GM19324 (cell line): ENCODE measurements at regions not wholly inside any gene's neighbourhood (a gene's known extent, or its start where the extent isn't known, plus 50 kb on each side); places are given as distances from the start of the nearest gene placed in this dataset.
"Not testable (repeated sequence)": the region's sequence is repeated elsewhere in the genome, so short reads cannot be mapped to it uniquely, and the experiment has no call there.

Experiments
- ATAC-seq: cut with Tn5 transposase; IDR thresholded peaks from one replicate; pipeline ENCODE4 v1.9.1; 2021; ENCODE audit warnings: mild to moderate bottlenecking, moderate library complexity; ENCODE audit not compliant: unreplicated experiment, low FRiP score

DNA sequence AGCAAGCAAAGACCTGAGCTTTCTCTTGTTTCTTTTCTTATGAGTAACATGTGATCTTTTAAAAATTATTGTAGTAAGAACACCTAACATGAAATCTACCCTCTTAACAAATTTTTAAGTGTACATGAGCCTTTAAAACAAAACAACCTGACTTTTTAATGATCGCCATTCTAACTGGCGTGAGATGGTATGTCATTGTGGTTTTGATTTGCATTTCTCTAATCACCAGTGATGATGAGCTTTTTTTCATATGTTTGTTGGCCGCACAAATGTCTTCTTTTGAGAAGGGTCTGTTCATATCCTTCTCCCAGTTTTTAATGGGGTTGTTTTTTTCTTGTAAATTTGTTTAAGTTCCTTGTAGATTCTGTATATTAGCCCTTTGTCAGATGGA is 73.7 kb upstream of the BMP2 start:
- not testable (repeated sequence) for ATAC-seq

- no peak for ATAC-seq
Measured at GRCh38 chr20:6693178-6693807, 74.2 kb upstream of the BMP2 start.

GRCh38 chr20:6692566-6693173 is 74.8 kb upstream of the BMP2 start:
- no peak for ATAC-seq

DNA sequence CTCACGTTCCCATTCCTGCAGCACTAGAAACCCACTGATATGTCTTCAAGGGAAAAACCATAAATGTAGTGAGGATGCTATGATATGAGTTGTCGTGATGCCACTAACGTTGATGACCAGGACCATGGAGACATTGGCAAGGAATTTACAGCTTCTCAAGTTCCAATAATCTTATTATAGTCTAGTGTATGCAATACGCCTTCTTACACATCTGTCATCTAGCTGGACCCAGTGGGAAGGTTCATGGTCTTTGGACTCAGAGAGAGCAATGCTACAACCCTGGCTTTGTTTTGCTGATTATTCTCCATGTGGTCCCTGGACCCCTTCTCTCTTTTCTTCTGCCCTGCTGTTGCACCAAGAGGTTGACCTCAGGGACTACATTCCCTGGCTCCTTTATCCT is 76.0 kb upstream of the BMP2 start:
- no peak for ATAC-seq

GRCh38 chr20:6689339-6689973 is 78.0 kb upstream of the BMP2 start:
- no peak for ATAC-seq

DNA sequence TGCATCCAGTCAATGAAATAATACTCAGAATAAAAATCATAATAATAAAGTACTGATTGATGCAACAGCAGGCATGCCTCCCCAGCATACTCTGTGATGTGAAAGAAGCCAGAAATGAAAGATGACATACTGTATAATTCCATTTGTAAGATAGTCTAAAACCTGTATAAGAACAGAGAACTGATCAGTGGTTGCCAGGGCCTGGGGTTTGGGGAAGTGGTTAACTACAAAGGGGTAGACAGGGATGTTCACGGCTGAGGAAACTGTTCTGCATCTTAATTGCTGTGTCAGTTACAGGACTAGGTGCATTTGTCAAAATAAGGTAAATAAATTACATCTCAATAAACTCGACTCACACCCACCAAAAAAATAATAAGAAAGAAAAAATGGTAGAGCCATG is 81.3 kb upstream of the BMP2 start:
- no peak for ATAC-seq

DNA sequence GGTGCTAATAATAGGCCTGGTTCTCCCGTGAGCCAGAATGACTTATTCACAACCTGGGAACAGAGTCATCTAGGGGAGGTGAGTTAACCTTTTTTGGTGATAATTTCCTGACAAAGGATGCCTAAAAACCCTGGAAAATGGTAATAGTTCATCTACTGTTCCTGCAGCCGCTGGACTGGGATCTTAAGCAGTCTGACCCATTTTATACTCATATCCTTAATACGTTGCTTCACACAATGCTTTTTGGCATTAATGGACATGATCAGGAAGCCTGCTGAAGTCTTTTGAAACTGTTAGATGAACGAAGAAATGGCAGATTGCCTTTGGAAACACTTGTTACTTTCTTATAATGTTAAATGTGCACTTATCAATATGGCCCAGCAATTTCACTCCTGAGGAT is 81.9 kb upstream of the BMP2 start:
- ATAC-seq = no peak

DNA sequence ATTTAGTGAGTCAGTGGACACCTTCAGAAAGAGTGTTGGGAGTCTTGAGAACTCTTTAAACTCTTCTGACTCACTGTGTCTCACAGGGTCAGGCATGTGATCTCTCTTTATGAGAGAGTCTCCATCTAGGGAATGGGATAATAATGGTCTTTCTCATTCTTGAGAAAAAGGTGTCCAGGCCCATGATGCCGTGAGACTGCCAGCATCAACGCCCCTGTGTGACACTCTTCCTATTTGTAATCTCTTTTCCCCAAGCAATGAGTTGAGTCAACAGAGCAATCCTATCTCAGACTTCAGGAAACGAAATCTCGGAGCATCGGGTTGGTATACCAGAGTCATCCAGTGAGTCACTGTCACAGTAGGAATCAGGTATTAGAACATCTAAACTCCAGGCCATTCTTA is 82.3 kb upstream of the BMP2 start:
- ATAC-seq = no peak

DNA sequence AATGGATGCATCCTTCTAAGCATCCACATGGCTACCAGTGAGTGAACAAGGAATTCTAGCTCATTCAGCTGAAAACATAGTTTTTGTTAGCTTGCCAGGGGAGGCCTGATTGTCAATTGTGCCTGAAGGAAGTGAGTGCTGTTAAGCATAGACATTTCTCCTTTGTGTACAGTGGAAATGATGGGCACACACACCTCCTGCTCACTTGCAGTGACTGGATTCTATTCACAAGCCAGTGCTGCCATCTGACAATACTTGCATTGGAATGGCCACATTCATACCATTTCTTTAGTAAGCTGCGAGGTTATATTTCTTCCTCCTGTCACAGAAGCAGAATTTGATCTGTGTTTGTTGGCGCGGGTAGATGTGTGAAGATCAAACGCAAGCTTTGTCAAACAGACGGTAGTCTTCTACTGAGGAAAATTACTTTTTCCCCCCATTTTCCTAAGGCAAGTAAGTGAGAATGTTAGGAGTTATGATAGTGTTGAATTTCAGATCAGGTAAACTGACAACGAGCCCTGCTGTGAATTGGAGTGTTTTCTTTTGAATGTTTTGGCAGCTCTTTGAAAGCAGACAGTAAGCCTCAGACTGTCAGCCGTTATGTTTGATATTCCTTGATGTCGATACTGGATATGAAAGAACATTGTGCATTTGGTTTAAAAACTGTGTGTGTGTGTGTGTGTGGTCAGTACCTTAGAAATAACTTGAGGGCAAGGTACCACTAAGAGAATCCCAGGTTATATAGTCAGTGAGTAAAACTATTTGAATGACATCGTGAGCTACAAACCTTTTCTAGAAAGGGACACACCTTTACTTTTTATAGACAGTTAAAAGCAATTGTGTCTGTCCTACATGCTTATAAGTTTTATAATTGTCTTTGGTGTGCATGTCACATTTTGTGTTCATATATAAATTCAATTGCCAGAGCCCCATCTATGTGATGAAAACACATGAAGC is 84.2 kb upstream of the BMP2 start:
- ATAC-seq = no peak

DNA sequence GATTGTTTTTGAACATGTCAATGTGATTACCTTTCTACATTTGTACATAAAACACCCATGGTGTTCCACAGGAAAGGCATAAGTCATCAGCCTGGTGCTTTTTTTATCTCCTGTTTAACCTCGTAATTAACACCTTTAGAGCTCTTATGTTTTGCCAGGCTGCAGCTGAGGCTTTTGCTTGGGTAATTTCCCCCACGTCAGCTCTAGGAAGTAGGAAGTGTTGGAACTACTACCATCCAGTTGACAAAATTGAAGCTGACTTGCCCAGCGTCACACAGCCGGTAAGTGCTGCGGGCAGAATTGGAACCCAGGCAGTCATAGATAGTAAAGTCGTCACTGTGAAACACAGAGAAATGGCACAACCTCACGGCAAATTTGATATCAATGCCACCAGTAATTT is 86.6 kb upstream of the BMP2 start:
- ATAC-seq = no peak

GRCh38 chr20:6680441-6680840 is 87.0 kb upstream of the BMP2 start:
- ATAC-seq = no peak

- no peak for ATAC-seq
Measured at GRCh38 chr20:6679086-6679485, 88.4 kb upstream of the BMP2 start.

GRCh38 chr20:6678101-6678500 is 89.4 kb upstream of the BMP2 start:
- no peak for ATAC-seq

DNA sequence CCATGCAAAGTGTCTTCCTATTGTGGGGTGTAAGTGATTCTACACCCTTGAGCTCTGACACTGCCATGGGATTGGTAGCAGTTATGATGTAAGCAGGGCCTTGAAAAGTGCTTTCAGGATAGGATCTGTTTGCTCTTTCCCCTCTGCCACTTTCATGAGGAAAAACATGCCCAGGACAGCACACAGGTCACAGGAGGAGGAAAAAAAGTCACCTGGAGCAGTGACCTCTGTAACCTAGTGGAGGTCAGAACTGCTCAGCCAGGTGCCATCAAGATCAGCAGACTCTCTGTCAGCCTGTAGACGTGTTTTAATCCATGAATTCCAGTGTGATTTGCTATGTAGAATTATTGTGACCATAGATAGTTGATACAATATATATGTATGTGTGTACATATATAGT is 92.7 kb upstream of the BMP2 start:
- no peak for ATAC-seq

DNA sequence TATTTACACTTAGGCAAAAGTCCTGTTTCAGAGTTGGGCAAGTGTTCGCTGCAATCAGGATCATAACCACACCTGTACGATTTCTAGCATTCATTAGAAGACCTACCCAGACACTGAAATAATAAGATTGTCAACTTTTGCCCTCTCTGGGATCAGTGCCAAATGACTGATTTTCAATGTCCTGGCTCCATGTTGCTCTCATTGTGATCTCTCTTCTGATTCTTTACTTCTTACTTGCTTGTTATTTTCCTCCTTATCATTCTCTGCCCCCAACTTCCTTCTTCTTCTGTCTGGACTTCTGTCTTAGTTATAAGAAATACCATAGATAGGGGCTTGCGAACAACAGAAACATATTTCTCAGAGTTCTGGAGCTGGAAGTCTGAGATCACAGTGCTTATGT is 94.4 kb upstream of the BMP2 start:
- no peak for ATAC-seq

GRCh38 chr20:6671829-6672228 is 95.7 kb upstream of the BMP2 start:
- no peak for ATAC-seq

DNA sequence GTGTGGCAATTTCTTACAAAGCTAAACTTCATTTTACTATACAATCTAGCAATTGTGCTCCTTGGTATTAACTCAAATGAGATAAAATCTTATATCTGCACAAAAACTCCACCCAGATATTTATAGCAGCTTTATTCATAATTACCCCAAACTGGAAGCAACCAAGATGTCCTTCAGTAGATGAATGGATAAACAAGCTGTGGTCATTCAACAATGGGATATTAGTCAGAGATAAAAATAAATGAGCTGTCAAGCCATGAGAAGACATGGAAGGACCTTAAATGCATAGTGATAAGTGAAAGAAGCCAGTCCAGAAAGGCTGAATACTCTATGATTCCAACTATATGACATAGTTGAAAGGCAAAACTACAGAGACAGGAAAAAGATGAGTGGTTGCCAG is 98.9 kb upstream of the BMP2 start:
- no peak for ATAC-seq

DNA sequence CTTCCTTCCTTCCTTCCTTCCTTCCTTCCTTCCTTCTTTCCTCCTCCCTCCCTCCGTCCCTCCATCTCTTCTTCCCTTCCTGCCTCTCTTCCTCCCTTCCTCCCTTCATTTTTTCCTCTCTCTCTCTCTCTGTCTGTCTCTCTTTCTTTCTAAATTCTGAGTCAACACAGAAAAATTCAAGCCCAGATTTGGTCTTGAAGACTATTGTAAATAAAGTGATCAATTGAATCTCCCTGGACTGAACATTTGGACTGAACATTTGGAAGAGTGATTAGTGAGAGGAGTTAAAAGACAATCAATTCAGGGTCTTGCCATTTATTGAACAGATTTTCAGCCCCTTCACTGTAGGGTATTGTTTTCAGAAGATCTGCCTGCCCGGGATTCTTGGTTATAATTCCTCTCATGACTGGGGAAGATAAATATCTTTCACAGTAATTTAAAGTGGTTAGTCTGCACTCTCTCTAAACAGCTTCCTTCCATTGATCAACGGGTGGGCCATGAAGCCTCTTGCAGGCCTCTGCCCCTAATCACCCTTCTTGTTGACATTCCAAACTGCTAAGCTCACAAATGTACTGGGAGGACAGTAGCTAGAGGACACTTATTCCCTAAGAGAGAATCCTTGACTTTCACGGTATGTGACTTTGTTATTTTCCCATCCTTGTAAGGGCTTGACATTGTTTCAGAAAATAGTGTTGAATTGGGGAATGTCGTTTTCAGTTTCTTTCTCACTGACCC is 101.7 kb upstream of the BMP2 start:
- ATAC-seq = no peak

- no peak for ATAC-seq
Measured at GRCh38 chr20:6665161-6665560, 102.3 kb upstream of the BMP2 start.

- ATAC-seq = no peak
Measured at GRCh38 chr20:6664574-6664973, 102.9 kb upstream of the BMP2 start.
